ENCODE measurements at regions not wholly inside any gene's neighbourhood (a gene's known extent, or its start where the extent isn't known, plus 50 kb on each side); places are given as distances from the start of the nearest gene placed in this dataset.

DNA sequence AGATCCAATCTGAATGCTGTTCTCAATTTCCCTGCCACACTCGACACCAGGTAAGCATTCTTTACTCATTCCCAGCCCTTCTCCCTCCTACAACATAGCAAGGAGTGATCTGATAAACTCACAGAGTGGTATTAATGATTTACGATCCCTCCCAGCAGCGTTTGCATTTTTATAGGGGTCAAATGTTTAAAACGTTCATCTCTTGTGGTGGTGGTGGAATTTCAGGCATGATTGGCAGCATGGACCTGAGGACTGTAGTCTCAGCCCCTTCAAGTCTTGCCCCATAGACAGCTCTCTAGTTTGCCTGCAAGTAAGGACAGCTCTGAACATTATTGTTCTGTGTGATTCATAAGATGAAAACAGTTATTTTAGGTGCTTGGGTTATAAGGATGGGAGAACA is 565.7 kb downstream of the EFNB2 start:
- Histone ChIP-seq H3K36me3 (replicated peaks in 1 of 2; ENCODE audit: insufficient read depth in 1 of 2, low read depth in 2 of 2) (no peaks in the 10 kb centered on the region), H3K4me1 (peaks cover 8% of the 10 kb centered on the region), H3K9me3 (no peaks in the 10 kb centered on the region), H3K27me3 (no peaks in the 10 kb centered on the region), H3K27ac (no peak overlapping the region), H3K4me3 (no peak overlapping the region)
- ATAC-seq (no peak), DNase-seq (no peak)
- no peak for TF ChIP-seq POLR2A (IDR thresholded peaks at IDR 0.05)
- TF ChIP-seq, protein P1, sequence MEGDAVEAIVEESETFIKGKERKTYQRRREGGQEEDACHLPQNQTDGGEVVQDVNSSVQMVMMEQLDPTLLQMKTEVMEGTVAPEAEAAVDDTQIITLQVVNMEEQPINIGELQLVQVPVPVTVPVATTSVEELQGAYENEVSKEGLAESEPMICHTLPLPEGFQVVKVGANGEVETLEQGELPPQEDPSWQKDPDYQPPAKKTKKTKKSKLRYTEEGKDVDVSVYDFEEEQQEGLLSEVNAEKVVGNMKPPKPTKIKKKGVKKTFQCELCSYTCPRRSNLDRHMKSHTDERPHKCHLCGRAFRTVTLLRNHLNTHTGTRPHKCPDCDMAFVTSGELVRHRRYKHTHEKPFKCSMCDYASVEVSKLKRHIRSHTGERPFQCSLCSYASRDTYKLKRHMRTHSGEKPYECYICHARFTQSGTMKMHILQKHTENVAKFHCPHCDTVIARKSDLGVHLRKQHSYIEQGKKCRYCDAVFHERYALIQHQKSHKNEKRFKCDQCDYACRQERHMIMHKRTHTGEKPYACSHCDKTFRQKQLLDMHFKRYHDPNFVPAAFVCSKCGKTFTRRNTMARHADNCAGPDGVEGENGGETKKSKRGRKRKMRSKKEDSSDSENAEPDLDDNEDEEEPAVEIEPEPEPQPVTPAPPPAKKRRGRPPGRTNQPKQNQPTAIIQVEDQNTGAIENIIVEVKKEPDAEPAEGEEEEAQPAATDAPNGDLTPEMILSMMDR (IDR thresholded peaks at IDR 0.05): no peak
- 22 to 28% methylated on average over 4 of the region's 4 CpGs for WGBS, 2 donors
- intact Hi-C loops (cut with DNase I): no loop called here

DNA sequence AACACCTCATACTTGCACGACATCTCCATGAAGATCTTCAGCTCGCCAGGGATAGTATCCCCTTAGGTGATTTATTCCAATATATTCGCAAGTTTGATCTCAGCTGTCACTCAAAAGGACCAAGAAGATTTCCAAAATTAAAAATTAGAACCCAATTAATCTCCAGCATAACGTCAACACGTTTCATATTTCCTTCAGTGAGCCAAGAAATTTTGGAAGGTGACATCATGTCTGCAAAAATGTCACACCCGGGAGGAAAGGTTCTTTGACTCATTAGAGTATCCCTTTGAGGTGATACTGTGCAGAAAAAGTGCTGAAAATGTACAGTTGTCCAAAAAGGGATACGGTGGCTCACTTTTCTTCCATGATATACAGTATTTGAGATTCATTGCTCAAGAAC is 569.6 kb downstream of the EFNB2 start:
- H3K4me1 ChIP-seq: peaks cover 8% of the 10 kb centered on the region
- 78 to 88% methylated on average over 7 of the region's 7 CpGs for WGBS, 2 donors
- no peak overlapping the region for H3K27ac ChIP-seq
- TF ChIP-seq, protein P1 (IDR thresholded peaks at IDR 0.05): no peak
- no peak for TF ChIP-seq POLR2A (IDR thresholded peaks at IDR 0.05)
- H3K9me3 ChIP-seq: no peaks in the 10 kb centered on the region
- no peak for ATAC-seq
- no peak overlapping the region for H3K4me3 ChIP-seq
- no peaks in the 10 kb centered on the region for H3K36me3 ChIP-seq (replicated peaks in 1 of 2; ENCODE audit: insufficient read depth in 1 of 2, low read depth in 2 of 2)
- no peaks in the 10 kb centered on the region for H3K27me3 ChIP-seq
- intact Hi-C loops (cut with DNase I): no loop called here
- no peak for DNase-seq

DNA sequence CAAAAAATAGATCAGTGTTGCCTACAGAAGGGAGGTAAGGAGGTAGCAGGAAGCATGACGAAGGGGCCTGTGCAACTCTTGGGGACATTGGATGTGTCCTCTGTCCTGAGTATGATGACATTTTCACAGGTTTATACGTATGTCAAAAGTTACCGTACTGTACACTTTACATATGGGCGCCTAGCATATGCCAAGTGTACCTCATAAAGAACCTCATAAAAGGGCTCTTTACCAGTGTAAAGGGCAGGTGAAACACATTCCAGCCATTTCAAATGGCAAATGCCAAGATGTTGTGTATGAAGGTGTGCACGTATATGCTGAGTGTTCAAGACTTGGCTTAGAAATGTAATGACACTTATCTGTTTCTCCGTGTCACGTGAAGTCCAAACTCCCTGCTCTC is 573.4 kb downstream of the EFNB2 start:
- TF ChIP-seq POLR2A (IDR thresholded peaks at IDR 0.05): no peak
- TF ChIP-seq, protein P1 (IDR thresholded peaks at IDR 0.05): no peak

DNA sequence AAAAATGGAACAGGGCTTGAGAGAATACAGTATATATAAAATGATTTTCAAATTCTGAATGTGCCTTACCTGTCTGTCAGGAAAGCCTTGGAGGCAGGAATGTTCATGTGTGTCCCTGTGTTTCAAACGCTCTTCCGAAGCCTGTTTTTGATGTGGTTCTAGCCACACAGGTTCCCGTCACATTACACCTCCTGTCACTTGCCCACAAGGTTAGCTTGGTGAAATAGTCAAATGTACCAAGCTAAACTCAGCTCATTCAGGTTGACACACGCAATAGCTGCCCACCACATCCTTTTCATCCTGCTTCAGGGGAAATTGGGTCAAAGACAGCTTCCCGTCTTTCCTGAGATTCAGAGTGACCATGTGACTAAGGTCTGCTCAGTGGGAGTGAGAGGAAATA is 574.0 kb downstream of the EFNB2 start:
- H3K4me3 ChIP-seq: no peak overlapping the region
- no peaks in the 10 kb centered on the region for H3K27me3 ChIP-seq
- ATAC-seq (no peak), DNase-seq (no peak)
- H3K27ac ChIP-seq: no peak overlapping the region
- TF ChIP-seq, protein P1 (IDR thresholded peaks at IDR 0.05): no peak
- no peak for TF ChIP-seq POLR2A (IDR thresholded peaks at IDR 0.05)
- no peaks in the 10 kb centered on the region for H3K36me3 ChIP-seq (replicated peaks in 1 of 2; ENCODE audit: insufficient read depth in 1 of 2, low read depth in 2 of 2)
- no peaks in the 10 kb centered on the region for H3K4me1 ChIP-seq
- WGBS, 2 donors: 81 to 89% methylated on average over 5 of the region's 5 CpGs
- H3K9me3 ChIP-seq: no peaks in the 10 kb centered on the region
- intact Hi-C loops (cut with DNase I): no loop called here

More for the DNA sequence above, 573.4 kb downstream of the EFNB2 start:
- WGBS, 2 donors: 92 to 94% methylated on average over 7 of the region's 7 CpGs
- Histone ChIP-seq H3K4me1 (no peaks in the 10 kb centered on the region), H3K27ac (no peak overlapping the region), H3K36me3 (replicated peaks in 1 of 2; ENCODE audit: insufficient read depth in 1 of 2, low read depth in 2 of 2) (no peaks in the 10 kb centered on the region), H3K4me3 (no peak overlapping the region), H3K27me3 (no peaks in the 10 kb centered on the region), H3K9me3 (no peaks in the 10 kb centered on the region)
- no peak for DNase-seq
- no peak for ATAC-seq
- intact Hi-C loops (cut with DNase I): no loop called here

DNA sequence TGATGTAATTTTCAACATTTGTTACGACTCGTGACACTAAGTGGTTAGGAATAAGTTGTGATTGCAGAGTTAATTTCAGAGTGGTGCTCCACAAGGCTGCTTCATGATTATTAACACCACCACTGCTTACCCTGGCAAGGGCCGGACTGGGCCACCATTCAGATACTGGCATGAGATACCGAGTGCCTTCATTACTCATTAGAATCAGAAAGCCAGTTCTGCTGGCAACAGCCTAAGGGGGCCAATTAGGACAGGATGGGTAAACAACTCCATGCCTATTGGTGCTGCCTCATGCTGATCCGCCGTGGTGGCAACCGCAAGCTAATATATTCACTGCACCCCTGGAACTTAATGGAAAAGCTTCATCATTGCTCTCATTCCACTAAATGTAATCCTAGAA is 575.1 kb downstream of the EFNB2 start:
- TF ChIP-seq POLR2A (IDR thresholded peaks at IDR 0.05): no peak
- TF ChIP-seq, protein P1 (IDR thresholded peaks at IDR 0.05): no peak
- WGBS, 2 donors: 88 to 90% methylated on average over 7 of the region's 7 CpGs
- H3K36me3 ChIP-seq (replicated peaks in 1 of 2; ENCODE audit: insufficient read depth in 1 of 2, low read depth in 2 of 2): no peaks in the 10 kb centered on the region
- no peak overlapping the region for H3K27ac ChIP-seq
- DNase-seq (no peak), ATAC-seq (no peak)
- H3K4me1 ChIP-seq: no peaks in the 10 kb centered on the region
- H3K27me3 ChIP-seq: no peaks in the 10 kb centered on the region
- no peak overlapping the region for H3K4me3 ChIP-seq
- no peaks in the 10 kb centered on the region for H3K9me3 ChIP-seq
- intact Hi-C loops (cut with DNase I): no loop called here
